K562 (cell line): ENCODE measurements at regions not wholly inside any gene's neighbourhood (a gene's known extent, or its start where the extent isn't known, plus 50 kb on each side); places are given as distances from the start of the nearest gene placed in this dataset.

ENCODE experiments used
- GATA2 ChIP-seq: sonication (generic); formaldehyde crosslinking; IDR thresholded peaks from 2 replicates; pipeline ENCODE4 v1.4.0; 2020; ENCODE audit warnings: mild to moderate bottlenecking, missing genetic modification reagents
- MXI1 ChIP-seq: IDR thresholded peaks from 2 replicates; pipeline ENCODE4 v1.6.1; 2011; ENCODE audit warnings: low read depth, mild to moderate bottlenecking, improper control_type of control experiment, low read length
- TF ChIP-seq, protein P1 (sequence below), 2 experiments: fragments of 450-650 bp; IDR thresholded peaks; 2 replicates each; pipeline ENCODE4 v1.6.1; 2018; ENCODE audit warnings: mild to moderate bottlenecking in 2 of 2, low read depth in 1 of 2; ENCODE audit not compliant: partially characterized antibody in 2 of 2
- TF ChIP-seq, protein P2 (sequence below), 2 experiments: fragments of 450-650 bp in 1 of 2; sonication (generic) in 1 of 2; formaldehyde crosslinking in 1 of 2; IDR thresholded peaks; 2 replicates each; pipeline versions ENCODE4 v1.7.1 to v1.9.0; 2016 to 2022; ENCODE audit warnings: inconsistent platforms in 1 of 2, mild to moderate bottlenecking in 1 of 2, missing genetic modification reagents in 1 of 2

- TF ChIP-seq, protein P1, sequence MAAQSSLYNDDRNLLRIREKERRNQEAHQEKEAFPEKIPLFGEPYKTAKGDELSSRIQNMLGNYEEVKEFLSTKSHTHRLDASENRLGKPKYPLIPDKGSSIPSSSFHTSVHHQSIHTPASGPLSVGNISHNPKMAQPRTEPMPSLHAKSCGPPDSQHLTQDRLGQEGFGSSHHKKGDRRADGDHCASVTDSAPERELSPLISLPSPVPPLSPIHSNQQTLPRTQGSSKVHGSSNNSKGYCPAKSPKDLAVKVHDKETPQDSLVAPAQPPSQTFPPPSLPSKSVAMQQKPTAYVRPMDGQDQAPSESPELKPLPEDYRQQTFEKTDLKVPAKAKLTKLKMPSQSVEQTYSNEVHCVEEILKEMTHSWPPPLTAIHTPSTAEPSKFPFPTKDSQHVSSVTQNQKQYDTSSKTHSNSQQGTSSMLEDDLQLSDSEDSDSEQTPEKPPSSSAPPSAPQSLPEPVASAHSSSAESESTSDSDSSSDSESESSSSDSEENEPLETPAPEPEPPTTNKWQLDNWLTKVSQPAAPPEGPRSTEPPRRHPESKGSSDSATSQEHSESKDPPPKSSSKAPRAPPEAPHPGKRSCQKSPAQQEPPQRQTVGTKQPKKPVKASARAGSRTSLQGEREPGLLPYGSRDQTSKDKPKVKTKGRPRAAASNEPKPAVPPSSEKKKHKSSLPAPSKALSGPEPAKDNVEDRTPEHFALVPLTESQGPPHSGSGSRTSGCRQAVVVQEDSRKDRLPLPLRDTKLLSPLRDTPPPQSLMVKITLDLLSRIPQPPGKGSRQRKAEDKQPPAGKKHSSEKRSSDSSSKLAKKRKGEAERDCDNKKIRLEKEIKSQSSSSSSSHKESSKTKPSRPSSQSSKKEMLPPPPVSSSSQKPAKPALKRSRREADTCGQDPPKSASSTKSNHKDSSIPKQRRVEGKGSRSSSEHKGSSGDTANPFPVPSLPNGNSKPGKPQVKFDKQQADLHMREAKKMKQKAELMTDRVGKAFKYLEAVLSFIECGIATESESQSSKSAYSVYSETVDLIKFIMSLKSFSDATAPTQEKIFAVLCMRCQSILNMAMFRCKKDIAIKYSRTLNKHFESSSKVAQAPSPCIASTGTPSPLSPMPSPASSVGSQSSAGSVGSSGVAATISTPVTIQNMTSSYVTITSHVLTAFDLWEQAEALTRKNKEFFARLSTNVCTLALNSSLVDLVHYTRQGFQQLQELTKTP (IDR thresholded peaks at IDR 0.05; ENCODE audit: low read depth in 1 of 2, partially characterized antibody in 2 of 2) = no peak
- TF ChIP-seq GATA2 (no peak), MXI1 (no peak)
- TF ChIP-seq, protein P2, sequence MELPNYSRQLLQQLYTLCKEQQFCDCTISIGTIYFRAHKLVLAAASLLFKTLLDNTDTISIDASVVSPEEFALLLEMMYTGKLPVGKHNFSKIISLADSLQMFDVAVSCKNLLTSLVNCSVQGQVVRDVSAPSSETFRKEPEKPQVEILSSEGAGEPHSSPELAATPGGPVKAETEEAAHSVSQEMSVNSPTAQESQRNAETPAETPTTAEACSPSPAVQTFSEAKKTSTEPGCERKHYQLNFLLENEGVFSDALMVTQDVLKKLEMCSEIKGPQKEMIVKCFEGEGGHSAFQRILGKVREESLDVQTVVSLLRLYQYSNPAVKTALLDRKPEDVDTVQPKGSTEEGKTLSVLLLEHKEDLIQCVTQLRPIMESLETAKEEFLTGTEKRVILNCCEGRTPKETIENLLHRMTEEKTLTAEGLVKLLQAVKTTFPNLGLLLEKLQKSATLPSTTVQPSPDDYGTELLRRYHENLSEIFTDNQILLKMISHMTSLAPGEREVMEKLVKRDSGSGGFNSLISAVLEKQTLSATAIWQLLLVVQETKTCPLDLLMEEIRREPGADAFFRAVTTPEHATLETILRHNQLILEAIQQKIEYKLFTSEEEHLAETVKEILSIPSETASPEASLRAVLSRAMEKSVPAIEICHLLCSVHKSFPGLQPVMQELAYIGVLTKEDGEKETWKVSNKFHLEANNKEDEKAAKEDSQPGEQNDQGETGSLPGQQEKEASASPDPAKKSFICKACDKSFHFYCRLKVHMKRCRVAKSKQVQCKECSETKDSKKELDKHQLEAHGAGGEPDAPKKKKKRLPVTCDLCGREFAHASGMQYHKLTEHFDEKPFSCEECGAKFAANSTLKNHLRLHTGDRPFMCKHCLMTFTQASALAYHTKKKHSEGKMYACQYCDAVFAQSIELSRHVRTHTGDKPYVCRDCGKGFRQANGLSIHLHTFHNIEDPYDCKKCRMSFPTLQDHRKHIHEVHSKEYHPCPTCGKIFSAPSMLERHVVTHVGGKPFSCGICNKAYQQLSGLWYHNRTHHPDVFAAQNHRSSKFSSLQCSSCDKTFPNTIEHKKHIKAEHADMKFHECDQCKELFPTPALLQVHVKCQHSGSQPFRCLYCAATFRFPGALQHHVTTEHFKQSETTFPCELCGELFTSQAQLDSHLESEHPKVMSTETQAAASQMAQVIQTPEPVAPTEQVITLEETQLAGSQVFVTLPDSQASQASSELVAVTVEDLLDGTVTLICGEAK (IDR thresholded peaks at IDR 0.05) = 0 out of 2 replicates have a peak, but pooled peaks have one; percentile 42
- TF ChIP-seq, protein P2 (CRISPR knock-in tag; IDR thresholded peaks at IDR 0.05) = no peak
- TF ChIP-seq, all 486 proteins: peak for 3
Observed at GRCh38 chr7:119838444-119838843, 434.5 kb upstream of the KCND2 start (continued).
